T-helper 17 cell (primary cell): ENCODE measurements at regions not wholly inside any gene's neighbourhood (a gene's known extent, or its start where the extent isn't known, plus 50 kb on each side); places are given as distances from the start of the nearest gene placed in this dataset.
"Not testable (repeated sequence)": the region's sequence is repeated elsewhere in the genome, so short reads cannot be mapped to it uniquely, and the experiment has no call there.

Experiments
- ATAC-seq: fragments of 150-1000 bp; cut with Tn5 transposase; 2 replicates; pipeline ENCODE4 v1.10.0; 2021; ENCODE audit warnings: mild to moderate bottlenecking, moderate library complexity
- DNase-seq, 3 donors: peaks; one replicate each; pipeline versions ENCODE4 v3.0.0 to v3.0.0-alpha.2; 2020 to 2021
- H3K9me3 ChIP-seq: one replicate; pipeline ENCODE4 v1.7.0; 2013; ENCODE audit warnings: low read length, mild to moderate bottlenecking; ENCODE audit not compliant: control insufficient read depth, poor library complexity, severe bottlenecking
- H3K27ac Mint-ChIP-seq: one replicate; pipeline ENCODE4 v1.8.0; 2022; ENCODE audit warnings: mild to moderate bottlenecking, moderate library complexity, mixed read lengths
- H3K27me3 Mint-ChIP-seq: one replicate; pipeline ENCODE4 v1.8.0; 2022; ENCODE audit warnings: mixed read lengths
- H3K36me3 Mint-ChIP-seq: one replicate; pipeline ENCODE4 v1.8.0; 2022; ENCODE audit warnings: low read depth, mixed read lengths
- H3K4me1 Mint-ChIP-seq: one replicate; pipeline ENCODE4 v1.8.0; 2022; ENCODE audit warnings: mild to moderate bottlenecking, mixed read lengths
- H3K4me3 Mint-ChIP-seq: one replicate; pipeline ENCODE4 v1.8.0; 2022; ENCODE audit warnings: mild to moderate bottlenecking, moderate library complexity, mixed read lengths

DNA sequence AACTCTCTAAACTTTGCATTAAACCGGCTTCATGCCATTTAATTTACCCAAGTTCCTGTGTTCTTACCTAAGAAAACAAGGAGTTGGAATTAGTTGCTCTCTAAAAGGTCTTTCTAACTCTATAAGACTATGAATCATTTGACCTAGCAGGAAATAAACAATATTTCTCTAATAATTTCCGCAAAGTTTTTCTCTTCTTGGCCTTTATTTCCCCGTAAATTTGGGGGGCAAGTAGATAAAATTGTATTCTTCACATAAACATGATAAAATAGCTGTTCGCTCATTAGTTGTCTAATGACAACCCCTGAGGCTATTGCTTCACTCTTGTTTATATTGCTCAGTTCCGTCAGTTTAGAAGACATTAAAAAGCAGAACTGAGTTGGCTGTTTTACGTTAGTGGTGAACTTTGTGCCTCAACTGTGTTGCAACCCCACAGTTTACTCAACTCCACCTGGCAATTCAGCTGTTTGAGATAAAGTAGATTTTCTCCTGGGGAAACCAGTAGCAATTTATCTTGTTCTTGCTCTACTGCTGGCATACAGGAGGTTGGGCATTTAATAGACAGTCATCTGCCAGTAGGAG lies 74.7 kb downstream of the BTG1 start:
- no peak for DNase-seq
- H3K4me1 Mint-ChIP-seq = peaks cover 12% of the 10 kb centered on the region
- ATAC-seq = no peak
- no peak overlapping the region for H3K4me3 Mint-ChIP-seq
- no peaks in the 10 kb centered on the region for H3K9me3 ChIP-seq
- no peaks in the 10 kb centered on the region for H3K27me3 Mint-ChIP-seq
- H3K27ac Mint-ChIP-seq = no peak overlapping the region
- no peaks in the 10 kb centered on the region for H3K36me3 Mint-ChIP-seq

DNA sequence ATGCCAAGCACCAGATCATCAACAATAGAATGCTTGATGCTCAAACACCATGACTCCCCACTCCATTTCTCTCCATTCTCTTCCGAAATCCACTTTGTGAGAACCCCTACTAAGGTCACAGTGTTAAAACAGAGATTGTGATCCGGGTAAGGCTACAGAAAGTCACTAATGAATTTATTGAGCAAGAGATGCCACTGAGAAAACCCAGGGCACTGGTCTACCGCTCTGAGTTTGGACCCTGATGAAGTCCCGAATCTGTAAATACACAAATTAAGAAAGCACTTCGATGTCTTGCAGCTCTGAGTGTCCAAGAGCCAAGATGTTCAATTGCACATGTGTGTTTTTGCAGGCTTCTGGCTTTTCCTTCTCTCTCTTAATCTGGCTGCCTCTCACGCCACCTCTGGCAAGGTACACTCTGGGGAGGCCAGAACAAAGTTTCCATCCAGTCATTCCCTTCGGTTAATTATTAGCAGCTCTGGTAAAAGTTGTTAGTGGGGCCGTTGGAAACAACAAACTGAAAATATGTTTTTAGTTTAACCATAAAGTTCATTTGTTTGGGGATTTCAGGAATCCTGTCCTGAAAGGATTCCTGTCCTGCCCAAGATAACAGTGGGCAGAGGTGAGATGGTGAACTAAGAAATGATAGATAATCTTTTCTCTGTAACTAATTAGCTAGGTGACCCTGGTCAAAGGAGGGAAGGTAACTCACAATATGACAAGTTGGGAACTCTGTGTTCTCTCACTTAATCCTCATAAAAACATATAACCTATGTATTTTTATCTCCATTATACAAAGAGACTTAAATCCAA lies 75.4 kb downstream of the BTG1 start:
- no peaks in the 10 kb centered on the region for H3K27me3 Mint-ChIP-seq
- no peak for DNase-seq
- no peak overlapping the region for H3K27ac Mint-ChIP-seq
- no peak overlapping the region for H3K4me3 Mint-ChIP-seq
- no peaks in the 10 kb centered on the region for H3K36me3 Mint-ChIP-seq
- no peaks in the 10 kb centered on the region for H3K9me3 ChIP-seq
- H3K4me1 Mint-ChIP-seq = peaks cover 8% of the 10 kb centered on the region
- no peak for ATAC-seq

DNA sequence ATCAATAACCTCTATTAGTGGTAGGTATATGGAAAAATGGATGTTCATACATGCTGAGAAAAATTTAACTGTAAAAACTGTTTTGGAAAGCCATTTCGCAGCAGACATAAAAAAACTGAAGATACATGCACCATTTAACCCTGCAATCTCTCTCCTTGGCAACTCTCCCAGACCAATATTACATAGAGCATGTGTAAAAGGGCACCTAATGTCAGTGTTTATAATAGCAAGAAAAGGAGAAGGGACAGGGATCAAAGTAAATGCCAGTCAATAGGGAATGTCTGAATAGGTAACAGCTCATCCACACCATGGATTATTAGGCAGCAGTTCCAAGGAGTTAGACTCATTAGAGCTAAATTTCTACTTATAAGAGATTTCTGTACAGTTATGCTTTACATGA lies 77.2 kb downstream of the BTG1 start:
- ATAC-seq (no peak), DNase-seq (no peak)
- Mint-ChIP-seq H3K36me3 (no peaks in the 10 kb centered on the region), H3K4me1 (peaks cover 14% of the 10 kb centered on the region), H3K4me3 (no peak overlapping the region), H3K27me3 (no peaks in the 10 kb centered on the region), H3K27ac (peak overlapping the region; percentile 6)
- no peaks in the 10 kb centered on the region for H3K9me3 ChIP-seq

DNA sequence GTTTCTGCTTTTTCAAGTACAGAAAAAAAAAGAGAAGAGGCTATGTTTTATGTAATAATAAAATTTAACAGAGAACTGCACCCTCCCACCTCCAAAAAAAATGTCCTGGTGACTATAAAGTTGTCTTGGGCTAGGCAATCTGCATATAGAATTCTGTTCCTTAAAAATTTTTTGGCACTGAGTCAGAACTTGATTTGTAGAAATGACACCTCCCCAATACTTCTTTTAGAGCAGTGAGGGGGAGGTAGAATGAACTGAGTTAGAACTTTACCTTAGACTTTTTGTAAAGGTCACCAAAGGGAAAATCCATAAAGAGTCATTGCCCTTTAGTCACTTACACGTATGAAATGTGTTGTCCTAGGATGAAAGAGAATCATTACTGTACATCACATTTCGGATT lies 80.0 kb downstream of the BTG1 start:
- no peak overlapping the region for H3K4me3 Mint-ChIP-seq

DNA sequence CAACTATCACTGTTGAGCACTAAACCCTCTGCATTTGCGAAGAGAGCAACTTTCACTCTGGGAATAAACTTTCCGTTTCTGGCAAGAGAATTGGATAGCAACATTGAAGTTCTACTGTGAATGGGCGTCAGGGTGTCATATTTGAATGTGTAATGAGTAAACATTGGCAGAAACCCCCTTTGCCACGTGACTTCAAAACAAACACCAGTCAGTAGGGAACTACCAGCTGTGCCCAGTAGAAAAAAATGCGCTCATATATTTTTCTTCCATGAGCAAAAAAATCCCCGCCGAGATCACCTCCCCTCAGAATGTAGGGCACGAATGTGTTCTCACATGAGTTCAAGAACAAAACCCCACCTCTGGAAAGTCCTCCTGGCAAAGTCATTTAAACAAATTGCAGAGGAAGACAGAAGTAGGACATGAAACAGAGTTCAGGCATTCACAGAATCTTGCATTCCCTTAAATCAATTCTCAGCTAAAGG lies 80.6 kb downstream of the BTG1 start:
- DNase-seq (peak; percentile 27 to 61 (median 57)), ATAC-seq (peak; percentile 94)
- H3K9me3 ChIP-seq = no peaks in the 10 kb centered on the region
- H3K4me1 Mint-ChIP-seq = peaks cover 21% of the 10 kb centered on the region
- H3K36me3 Mint-ChIP-seq = no peaks in the 10 kb centered on the region
- peak overlapping the region; percentile 62 for H3K4me3 Mint-ChIP-seq
- peak overlapping the region; percentile 91 for H3K27ac Mint-ChIP-seq
- H3K27me3 Mint-ChIP-seq = no peaks in the 10 kb centered on the region

More for the DNA sequence above, 80.0 kb downstream of the BTG1 start:
- H3K9me3 ChIP-seq = no peaks in the 10 kb centered on the region
- DNase-seq = no peak
- Mint-ChIP-seq H3K27ac (peak overlapping the region; percentile 91), H3K36me3 (no peaks in the 10 kb centered on the region), H3K4me1 (peaks cover 21% of the 10 kb centered on the region), H3K27me3 (no peaks in the 10 kb centered on the region)
- peak; percentile 12 for ATAC-seq

DNA sequence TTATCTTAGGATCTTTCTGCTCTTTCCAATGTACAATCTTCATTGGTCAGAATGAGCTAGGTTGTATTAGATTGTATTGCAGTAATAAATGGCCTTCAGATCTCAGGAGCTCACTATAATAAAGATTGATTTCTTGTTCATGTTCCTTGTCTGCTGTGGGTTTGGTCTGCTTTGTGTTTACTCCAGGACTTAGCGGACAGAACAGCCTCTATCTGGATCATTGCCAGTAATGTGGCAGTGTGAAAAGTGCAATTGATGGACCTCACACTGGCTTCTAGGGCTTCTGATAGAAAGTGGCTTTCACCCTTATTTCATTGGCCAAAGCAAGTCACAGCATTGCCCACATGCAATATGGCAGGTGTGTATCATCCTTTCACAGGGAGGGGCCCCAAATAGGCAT lies 81.2 kb downstream of the BTG1 start:
- Mint-ChIP-seq H3K4me1 (peaks cover 21% of the 10 kb centered on the region), H3K27ac (peak overlapping the region; percentile 91), H3K36me3 (no peaks in the 10 kb centered on the region), H3K27me3 (no peaks in the 10 kb centered on the region), H3K4me3 (no peak overlapping the region)
- H3K9me3 ChIP-seq = no peaks in the 10 kb centered on the region
- no peak for DNase-seq
- no peak for ATAC-seq

DNA sequence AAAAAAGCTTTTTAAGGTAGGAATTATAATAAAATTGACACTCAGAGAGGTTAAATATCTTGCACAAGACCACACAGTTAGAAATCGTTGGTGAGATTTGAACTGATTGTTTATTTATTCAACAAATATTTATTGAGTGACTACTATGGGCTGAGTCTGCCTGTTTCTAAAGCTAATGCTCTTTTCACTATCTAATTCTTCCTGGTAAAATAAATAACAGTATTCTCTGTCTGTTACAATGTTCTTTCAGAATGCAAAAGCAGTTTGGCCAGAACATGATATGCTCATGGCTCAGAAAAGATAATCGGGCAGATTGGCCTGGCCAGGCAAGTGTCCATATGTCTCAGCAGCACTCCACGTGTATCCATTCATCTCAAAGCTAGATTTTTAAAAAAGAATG lies 82.0 kb downstream of the BTG1 start:
- no peaks in the 10 kb centered on the region for H3K9me3 ChIP-seq
- Mint-ChIP-seq H3K4me1 (peaks cover 27% of the 10 kb centered on the region), H3K4me3 (no peak overlapping the region), H3K27me3 (no peaks in the 10 kb centered on the region), H3K27ac (peak overlapping the region; percentile 91), H3K36me3 (no peaks in the 10 kb centered on the region)
- no peak for ATAC-seq
- no peak for DNase-seq

DNA sequence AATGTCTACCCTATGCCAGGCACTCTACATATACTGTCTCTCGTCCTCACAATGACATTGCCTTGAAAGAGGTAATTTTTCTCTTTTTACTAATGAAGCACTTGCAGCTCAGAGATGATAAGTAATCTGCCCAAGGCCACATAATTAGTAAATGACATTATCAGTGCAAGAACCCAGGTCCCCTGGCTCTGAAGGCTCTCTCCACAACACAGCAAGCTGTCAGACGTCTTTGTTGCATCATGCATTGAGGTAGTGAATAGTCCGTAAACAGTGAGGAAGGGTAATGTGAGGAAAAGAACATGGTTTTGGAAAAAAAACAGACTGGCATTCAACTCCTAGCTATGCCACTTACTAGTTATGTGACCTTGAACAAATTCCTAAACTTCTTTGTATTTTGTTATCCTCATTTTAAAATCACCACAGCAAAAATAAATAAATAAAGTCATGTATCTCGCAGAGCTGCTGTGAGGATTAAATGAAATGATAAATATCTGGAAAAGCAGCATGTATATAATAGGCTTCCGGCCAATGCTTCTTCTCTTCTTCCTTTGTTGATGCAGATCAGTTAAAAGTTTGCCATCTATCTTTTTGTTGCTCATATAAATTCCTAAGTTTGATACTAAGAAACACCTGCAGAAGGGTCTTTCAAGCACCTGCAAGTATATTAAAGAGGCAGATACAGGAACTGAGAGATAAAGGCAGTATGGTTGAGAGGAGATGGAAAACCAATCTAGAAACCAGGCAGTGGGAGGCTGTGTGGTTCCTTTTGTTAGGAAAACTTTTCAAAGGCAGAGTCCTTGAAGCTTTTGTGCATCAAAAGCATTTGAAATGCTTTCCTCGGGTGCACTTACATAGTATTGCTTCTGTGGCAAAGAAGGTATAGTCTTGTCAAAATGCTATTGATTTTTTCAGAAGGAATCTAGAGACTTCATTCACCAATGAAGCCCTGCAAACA lies 82.8 kb downstream of the BTG1 start:
- peaks cover 32% of the 10 kb centered on the region for H3K4me1 Mint-ChIP-seq

DNA sequence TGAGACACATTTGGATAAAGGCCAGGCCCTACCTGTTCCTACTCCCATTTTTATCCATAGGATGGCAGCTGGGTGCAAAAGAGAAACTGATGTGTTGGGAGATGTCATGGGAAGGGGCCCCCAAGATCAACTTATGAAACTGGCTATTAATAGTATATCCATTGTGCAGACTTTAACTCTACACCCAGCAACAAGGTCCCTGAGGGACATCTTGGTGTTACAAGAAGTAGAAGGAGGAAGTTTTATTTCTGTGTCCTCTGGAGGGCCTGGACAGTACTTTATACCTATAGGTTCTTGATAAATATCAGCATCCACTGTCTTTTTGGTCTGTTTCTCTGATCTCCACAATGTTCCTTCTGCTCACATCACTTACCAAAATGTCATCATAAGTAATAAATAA lies 84.6 kb downstream of the BTG1 start:
- no peak overlapping the region for H3K27ac Mint-ChIP-seq
- no peaks in the 10 kb centered on the region for H3K9me3 ChIP-seq
- H3K36me3 Mint-ChIP-seq = no peaks in the 10 kb centered on the region
- no peaks in the 10 kb centered on the region for H3K27me3 Mint-ChIP-seq
- DNase-seq (no peak), ATAC-seq (no peak)
- no peak overlapping the region for H3K4me3 Mint-ChIP-seq
- H3K4me1 Mint-ChIP-seq = peaks cover 34% of the 10 kb centered on the region

More for the DNA sequence above, 82.8 kb downstream of the BTG1 start:
- no peaks in the 10 kb centered on the region for H3K27me3 Mint-ChIP-seq
- ATAC-seq = no peak
- no peaks in the 10 kb centered on the region for H3K36me3 Mint-ChIP-seq
- peak overlapping the region; percentile 19 for H3K4me3 Mint-ChIP-seq
- peak overlapping the region; percentile 91 for H3K27ac Mint-ChIP-seq
- DNase-seq = no peak
- no peaks in the 10 kb centered on the region for H3K9me3 ChIP-seq

DNA sequence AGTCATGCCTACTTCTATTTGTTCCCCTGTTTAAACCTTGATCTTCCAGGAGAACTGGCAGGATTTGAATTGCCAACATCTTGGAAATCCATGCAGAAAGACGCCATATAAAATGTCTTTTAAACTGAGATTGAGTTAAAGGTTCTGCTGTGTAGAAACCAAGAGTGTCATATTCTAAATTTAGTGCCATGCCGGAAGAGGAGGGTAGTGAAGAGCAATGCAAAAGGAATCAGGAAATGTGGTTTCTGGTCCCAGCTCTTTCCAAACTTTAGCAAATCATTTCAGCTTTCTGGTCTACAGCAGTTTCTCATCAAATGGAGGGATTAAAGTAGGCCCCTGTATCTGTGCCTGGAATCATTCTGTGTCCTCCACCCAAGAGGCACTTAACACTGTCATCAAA lies 85.7 kb downstream of the BTG1 start:
- peak overlapping the region; percentile 92 for H3K27ac Mint-ChIP-seq
- H3K4me1 Mint-ChIP-seq = peaks cover 38% of the 10 kb centered on the region

DNA sequence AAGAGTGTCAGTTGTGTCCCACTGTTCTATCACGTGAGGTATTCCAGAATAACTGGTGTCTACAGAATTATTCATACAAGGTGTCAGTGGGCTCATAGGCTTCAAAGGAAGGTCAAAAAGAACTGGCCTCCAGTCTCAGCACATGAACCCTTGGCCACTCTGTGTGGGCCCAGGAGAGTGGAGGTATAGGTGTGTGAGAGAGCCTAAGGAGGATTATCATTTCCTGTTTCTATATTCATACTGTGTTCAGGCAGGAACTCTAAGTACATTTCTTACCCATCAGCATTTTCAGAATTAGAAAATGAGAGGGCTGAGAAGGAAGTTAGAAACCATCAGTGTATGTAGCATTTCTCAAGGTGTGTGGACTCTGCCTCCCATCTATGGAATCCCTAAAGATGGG lies 87.0 kb downstream of the BTG1 start:
- Mint-ChIP-seq H3K27ac (peak overlapping the region; percentile 92), H3K36me3 (no peaks in the 10 kb centered on the region), H3K4me3 (peak overlapping the region; percentile 54), H3K4me1 (peaks cover 30% of the 10 kb centered on the region), H3K27me3 (no peaks in the 10 kb centered on the region)
- no peak for DNase-seq
- no peak for ATAC-seq
- no peaks in the 10 kb centered on the region for H3K9me3 ChIP-seq

More for the DNA sequence above, 85.7 kb downstream of the BTG1 start:
- ATAC-seq (no peak), DNase-seq (no peak)
- no peaks in the 10 kb centered on the region for H3K36me3 Mint-ChIP-seq
- H3K9me3 ChIP-seq = no peaks in the 10 kb centered on the region
- H3K27me3 Mint-ChIP-seq = no peaks in the 10 kb centered on the region
- H3K4me3 Mint-ChIP-seq = no peak overlapping the region

DNA sequence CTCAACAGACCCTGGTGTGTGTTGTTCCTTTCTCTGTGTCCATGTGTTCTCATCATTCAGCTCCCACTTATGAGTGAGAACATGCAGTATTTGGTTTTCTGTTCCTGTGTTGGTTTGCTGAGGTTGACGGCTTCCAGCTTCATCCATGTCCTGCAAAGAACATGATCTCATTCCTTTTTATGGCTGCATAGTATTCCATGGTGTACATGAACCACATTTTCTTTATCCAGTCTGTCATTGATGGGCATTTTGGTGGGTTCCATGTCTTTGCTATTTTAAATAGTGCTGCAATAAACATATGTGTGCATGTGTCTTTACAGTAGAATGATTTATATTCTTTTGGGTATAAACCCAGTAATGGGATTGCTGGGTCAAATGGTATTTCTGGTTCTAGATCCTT lies 88.9 kb downstream of the BTG1 start:
- Mint-ChIP-seq H3K27ac (peak overlapping the region; percentile 92), H3K4me1 (peaks cover 26% of the 10 kb centered on the region)
- H3K36me3 Mint-ChIP-seq, ATAC-seq, H3K27me3 Mint-ChIP-seq, H3K9me3 ChIP-seq, DNase-seq, H3K4me3 Mint-ChIP-seq: not testable (repeated sequence)

DNA sequence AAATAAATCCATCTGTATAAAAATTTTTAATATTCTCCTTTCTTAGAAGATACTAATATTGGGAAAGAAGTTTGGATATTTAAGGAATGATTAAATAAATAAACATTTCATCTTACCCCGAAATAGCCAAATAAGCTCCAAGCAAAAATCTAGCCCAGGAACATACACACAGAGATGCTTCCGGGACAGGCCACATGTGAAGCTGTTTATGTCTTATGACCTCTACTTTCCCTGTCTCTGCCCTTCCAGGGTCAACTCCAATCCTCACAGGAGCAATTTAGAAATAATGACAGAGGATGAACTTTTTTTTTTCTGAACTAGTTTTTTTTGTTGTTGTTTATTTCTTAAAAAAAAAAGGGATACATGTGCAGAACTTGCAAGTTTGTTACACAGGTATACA lies 89.4 kb downstream of the BTG1 start:
- Mint-ChIP-seq H3K36me3 (no peaks in the 10 kb centered on the region), H3K4me3 (no peak overlapping the region), H3K27me3 (no peaks in the 10 kb centered on the region), H3K27ac (peak overlapping the region; percentile 92), H3K4me1 (peaks cover 24% of the 10 kb centered on the region)
- no peak for DNase-seq
- H3K9me3 ChIP-seq = no peaks in the 10 kb centered on the region
- ATAC-seq = no peak
